Adrenal gland (tissue), 5 donors: ENCODE measurements at regions not wholly inside any gene's neighbourhood (a gene's known extent, or its start where the extent isn't known, plus 50 kb on each side); places are given as distances from the start of the nearest gene placed in this dataset.

Experiments
- CTCF ChIP-seq, 6 experiments: fragments of 450-650 bp in 4 of 6; fragments of 200-600 bp in 2 of 6; sonication (generic) in 1 of 6; IDR thresholded peaks; 1 replicate in 5 of 6; 2 replicates in 1 of 6; pipeline versions ENCODE4 v1.5.1 to v1.8.0; 2016 to 2021; ENCODE audit warnings: antibody characterized with exemption in 6 of 6, mild to moderate bottlenecking in 2 of 6, moderate library complexity in 1 of 6
- POLR2A ChIP-seq, 2 donors: fragments of 450-650 bp; IDR thresholded peaks; one replicate each; pipeline ENCODE4 v1.6.1; 2017; ENCODE audit warnings: antibody characterized with exemption in 2 of 2, mild to moderate bottlenecking in 2 of 2, moderate library complexity in 1 of 2
- donor health status: DM: no; HTN: no; CAD: no.

GRCh38 chr9:38171538-38171884 is 102.5 kb upstream of the SHB start:
- TF ChIP-seq CTCF (IDR thresholded peaks at IDR 0.05) = no peak
- no peak for TF ChIP-seq POLR2A (IDR thresholded peaks at IDR 0.05)
